OCI-LY7 (cell line): ENCODE measurements at regions not wholly inside any gene's neighbourhood (a gene's known extent, or its start where the extent isn't known, plus 50 kb on each side); places are given as distances from the start of the nearest gene placed in this dataset.

Experiments used
- BruUV-seq: library from RNA; stranded (reverse); fragments of 400-500 nt; replicated peaks from 2 replicates; lab custom pipeline; 2021; lab: Mats Ljungman, UMichigan
- CTCF ChIA-PET: fragments of 300-600 bp; sonication (Branson Sonifier 250); formaldehyde crosslinking; loops from one replicate; lab custom pipeline; 2022; ENCODE audit warnings: antibody characterized with exemption; ENCODE audit not compliant: unreplicated experiment; lab: Charles Lee
- POLR2A ChIA-PET: fragments of 300-600 bp; sonication (Branson Sonifier 250); formaldehyde crosslinking; loops from one replicate; lab custom pipeline; 2022; ENCODE audit warnings: antibody characterized with exemption; lab: Charles Lee
- DNase-seq: peaks from one replicate; pipeline ENCODE4 v3.0.0-alpha.2; 2015; ENCODE audit warnings: low spot score
- H2AFZ ChIP-seq: fragments of 200-600 bp; sonication (generic), shearing (Covaris generic); 2 replicates; pipeline ENCODE4 v1.6.1; 2014; ENCODE audit warnings: mild to moderate bottlenecking, antibody characterized with exemption, low read length, moderate library complexity
- H3K27ac ChIP-seq: fragments of 200-600 bp; sonication (generic); 2 replicates; pipeline ENCODE4 v1.5.1; 2014; ENCODE audit warnings: mixed run types, low read depth, mild to moderate bottlenecking, moderate library complexity, low read length, inconsistent platforms; ENCODE audit not compliant: poor library complexity, severe bottlenecking
- H3K36me3 ChIP-seq: fragments of 200-600 bp; sonication (generic); 2 replicates; pipeline ENCODE4 v1.6.1; 2014; ENCODE audit warnings: mild to moderate bottlenecking, antibody characterized with exemption, low read length, moderate library complexity, mixed read lengths; ENCODE audit not compliant: insufficient read depth
- H3K4me1 ChIP-seq: fragments of 200-600 bp; sonication (generic); 2 replicates; pipeline ENCODE4 v1.5.1; 2014; ENCODE audit warnings: mild to moderate bottlenecking, low read length; ENCODE audit not compliant: insufficient read depth, poor library complexity, severe bottlenecking
- H3K4me2 ChIP-seq: fragments of 200-600 bp; sonication (generic); 2 replicates; pipeline ENCODE4 v1.6.1; 2014; ENCODE audit warnings: mild to moderate bottlenecking, low read length
- H3K4me3 ChIP-seq: fragments of 200-600 bp; sonication (generic); 2 replicates; pipeline ENCODE4 v1.5.1; 2014; ENCODE audit warnings: mild to moderate bottlenecking, low read depth, low read length; ENCODE audit not compliant: poor library complexity, severe bottlenecking
- H3K79me2 ChIP-seq: fragments of 200-600 bp; sonication (generic); 2 replicates; pipeline ENCODE4 v1.6.1; 2016; ENCODE audit warnings: low read depth, mild to moderate bottlenecking, low read length, moderate library complexity, mixed read lengths; ENCODE audit not compliant: insufficient read depth
- H3K9me2 ChIP-seq: fragments of 200-600 bp; sonication (generic); 2 replicates; pipeline ENCODE4 v1.6.1; 2016; ENCODE audit warnings: mild to moderate bottlenecking, low read length, mixed read lengths; ENCODE audit not compliant: insufficient read depth
- H3K9me3 ChIP-seq: fragments of 200-600 bp; sonication (generic); 2 replicates; pipeline ENCODE4 v1.6.1; 2014; ENCODE audit warnings: mild to moderate bottlenecking, mixed run types, low read length, mixed read lengths
- H4K20me1 ChIP-seq: fragments of 200-600 bp; sonication (generic); 2 replicates; pipeline ENCODE4 v1.6.1; 2014; ENCODE audit warnings: mild to moderate bottlenecking, antibody characterized with exemption, low read length, moderate library complexity, mixed read lengths; ENCODE audit not compliant: insufficient read depth
- CTCF ChIP-seq: fragments of 200-600 bp; sonication (generic); conservative IDR thresholded peaks from 2 replicates; pipeline ENCODE4 v1.5.1; 2014; ENCODE audit warnings: mild to moderate bottlenecking, antibody characterized with exemption, low read length, moderate library complexity, mixed read lengths
- EZH2phosphoT487 ChIP-seq: fragments of 200-600 bp; sonication (generic); IDR thresholded peaks from 2 replicates; pipeline ENCODE4 v1.6.1; 2018; ENCODE audit warnings: low read depth, borderline replicate concordance, mild to moderate bottlenecking, mixed run types, antibody characterized with exemption, low read length, moderate library complexity, mixed read lengths
- intact Hi-C: fragments of 100-400 bp; cut with micrococcal nuclease; formaldehyde crosslinking; loops from one replicate; pipeline ENCODE4 v1.10.0; 2022; ENCODE audit not compliant: unreplicated experiment

DNA sequence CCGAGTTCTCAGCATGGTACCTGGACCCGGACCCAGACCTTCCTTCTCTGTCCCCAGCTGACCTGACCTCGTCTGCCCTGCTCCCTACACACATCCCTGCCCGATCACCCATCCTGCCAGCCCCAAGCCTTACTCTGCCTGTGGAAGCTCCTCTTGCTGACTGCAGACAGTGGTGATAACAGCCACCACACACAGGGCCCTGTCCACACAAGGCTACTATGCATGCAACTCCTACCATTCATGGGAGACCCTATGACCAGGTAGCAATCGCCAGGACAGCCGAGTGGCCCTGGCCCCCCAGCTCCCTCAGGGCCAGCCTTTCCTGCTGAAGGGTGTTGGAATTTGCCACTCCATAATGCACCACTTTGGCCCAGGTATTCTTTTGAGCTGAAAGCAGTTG lies 233.6 kb downstream of the BRD1 start:
- H3K4me1 ChIP-seq = no peaks in the 10 kb centered on the region
- H4K20me1 ChIP-seq = no peaks in the 10 kb centered on the region
- H3K79me2 ChIP-seq = no peaks in the 10 kb centered on the region
- H3K9me2 ChIP-seq = no peaks in the 10 kb centered on the region
- no TSS peak for BruUV-seq
- ChIA-PET CTCF (interaction anchor here (0.5 kb wide), 1 partner anchor 342 kb away, joined by 3 read pairs; no protein-coding TSS in a partner anchor), POLR2A (no interaction called here)
- no peak overlapping the region for H3K4me3 ChIP-seq
- H3K4me2 ChIP-seq = no peak overlapping the region
- H3K27ac ChIP-seq = no peak overlapping the region
- no peak overlapping the region for H2AFZ ChIP-seq
- H3K36me3 ChIP-seq = peaks cover 25% of the 10 kb centered on the region
- TF ChIP-seq EZH2phosphoT487 (no peak), CTCF (no peak)
- H3K9me3 ChIP-seq = no peaks in the 10 kb centered on the region
- DNase-seq = no peak
- intact Hi-C loops = no loop called here

DNA sequence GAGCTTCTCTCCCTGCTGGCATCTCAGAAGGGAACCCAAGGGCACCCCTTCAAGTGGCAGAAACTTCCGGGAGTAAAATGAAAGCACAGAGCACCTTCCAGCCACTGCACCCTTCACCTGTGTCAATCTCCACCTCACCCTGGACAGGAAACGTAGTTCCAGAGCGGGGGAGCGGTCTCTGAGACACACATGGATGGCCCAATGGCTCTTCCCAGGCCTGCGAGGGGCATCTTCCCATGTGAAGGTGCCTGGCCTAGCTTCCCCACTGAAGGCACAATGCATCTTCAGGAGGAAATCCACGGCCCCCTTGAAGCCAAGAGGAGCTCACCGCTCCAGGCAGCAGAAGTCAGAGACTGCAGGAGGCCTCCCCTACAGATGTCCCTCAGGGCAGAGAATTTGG lies 234.2 kb downstream of the BRD1 start:
- DNase-seq = no peak
- ChIA-PET CTCF (no interaction called here), POLR2A (no interaction called here)
- Histone ChIP-seq H3K4me2 (no peak overlapping the region), H3K9me2 (no peaks in the 10 kb centered on the region), H2AFZ (no peak overlapping the region), H3K4me3 (no peak overlapping the region), H4K20me1 (no peaks in the 10 kb centered on the region), H3K79me2 (no peaks in the 10 kb centered on the region), H3K4me1 (no peaks in the 10 kb centered on the region), H3K9me3 (no peaks in the 10 kb centered on the region), H3K27ac (no peak overlapping the region), H3K36me3 (peaks cover 25% of the 10 kb centered on the region)
- intact Hi-C loops = no loop called here
- TF ChIP-seq CTCF (no peak), EZH2phosphoT487 (no peak)
- BruUV-seq = no TSS peak

DNA sequence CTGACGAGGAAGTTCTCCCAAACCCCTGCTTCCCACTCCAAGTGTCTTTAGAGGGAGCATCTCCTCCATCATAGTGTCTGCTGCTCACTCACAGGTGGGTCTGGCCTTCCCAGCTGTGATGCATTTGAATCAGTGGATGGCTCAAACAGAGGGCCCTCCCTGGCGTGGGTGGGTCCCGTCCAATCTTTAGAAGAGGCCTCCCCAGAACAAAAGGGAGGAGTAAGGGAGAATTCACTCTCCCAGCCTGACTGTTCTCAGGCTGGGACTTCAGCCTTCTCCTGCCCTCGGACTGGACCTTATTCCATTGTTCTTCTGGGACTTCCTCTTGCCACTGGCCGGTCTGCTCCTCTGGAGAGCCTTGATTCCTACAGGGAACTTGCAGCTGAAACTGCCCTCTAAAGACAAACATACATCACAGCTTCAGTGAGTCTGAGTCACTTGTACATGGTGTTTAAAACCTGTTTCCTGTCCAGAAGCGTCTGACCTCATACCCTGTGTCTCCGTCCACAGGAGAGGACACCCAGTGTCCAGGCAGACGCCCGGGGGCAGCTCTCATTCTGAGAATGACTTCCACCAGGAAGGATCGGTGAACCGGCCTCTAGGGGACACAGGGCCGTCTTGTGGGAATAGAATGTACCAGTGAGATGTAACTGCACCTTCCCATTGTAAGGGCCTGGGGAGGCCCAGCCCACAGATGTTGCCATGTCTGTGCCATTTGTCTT lies 234.7 kb downstream of the BRD1 start:
- no peak overlapping the region for H2AFZ ChIP-seq
- H3K9me2 ChIP-seq = no peaks in the 10 kb centered on the region
- H3K27ac ChIP-seq = no peak overlapping the region
- H3K36me3 ChIP-seq = peaks cover 24% of the 10 kb centered on the region
- H3K4me3 ChIP-seq = no peak overlapping the region
- no peak overlapping the region for H3K4me2 ChIP-seq
- no peaks in the 10 kb centered on the region for H3K4me1 ChIP-seq
- no TSS peak for BruUV-seq
- no peaks in the 10 kb centered on the region for H4K20me1 ChIP-seq
- intact Hi-C loops = no loop called here
- ChIA-PET POLR2A (no interaction called here), CTCF (no interaction called here)
- no peak for DNase-seq
- no peaks in the 10 kb centered on the region for H3K9me3 ChIP-seq
- no peak for TF ChIP-seq EZH2phosphoT487
- TF ChIP-seq CTCF = no peak
- H3K79me2 ChIP-seq = no peaks in the 10 kb centered on the region
